ENCODE measurements at regions not wholly inside any gene's neighbourhood (a gene's known extent, or its start where the extent isn't known, plus 50 kb on each side); places are given as distances from the start of the nearest gene placed in this dataset.

DNA sequence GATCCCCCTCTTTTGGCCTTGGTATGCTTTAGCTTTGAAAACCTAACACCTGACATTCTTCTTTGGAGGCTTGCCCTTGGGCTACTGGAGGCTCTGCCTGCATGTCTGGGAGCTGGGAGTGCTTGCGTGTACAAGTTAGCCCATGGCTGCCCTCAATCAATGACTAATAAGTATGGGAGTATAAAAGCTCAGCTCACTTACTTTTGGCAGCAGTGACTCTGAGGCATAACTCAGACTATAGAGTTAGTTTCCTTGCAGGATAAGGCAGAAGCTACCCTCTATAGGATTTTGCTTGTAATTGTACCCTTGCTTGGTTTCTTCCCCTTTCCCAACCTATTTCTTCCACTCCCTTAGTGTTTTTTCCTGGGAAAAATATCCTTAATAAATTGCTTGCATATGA lies 247.9 kb downstream of the PPP1R2C start:
- DNase-seq: no peak
- Mint-ChIP-seq H3K4me3 (no peak overlapping the region), H3K9me3 (peaks cover 6% of the 10 kb centered on the region), H3K36me3 (ENCODE audit: low read depth) (no peaks in the 10 kb centered on the region), H3K27me3 (no peaks in the 10 kb centered on the region), H3K27ac (no peak overlapping the region), H3K4me1 (no peaks in the 10 kb centered on the region)
- ATAC-seq (ENCODE audit: low read depth): no peak
- CTCF ChIA-PET: no interaction called here
- POLR2A ChIA-PET: no interaction called here
- intact Hi-C loops (cut with micrococcal nuclease): no loop called here
- TF ChIP-seq, protein P1, sequence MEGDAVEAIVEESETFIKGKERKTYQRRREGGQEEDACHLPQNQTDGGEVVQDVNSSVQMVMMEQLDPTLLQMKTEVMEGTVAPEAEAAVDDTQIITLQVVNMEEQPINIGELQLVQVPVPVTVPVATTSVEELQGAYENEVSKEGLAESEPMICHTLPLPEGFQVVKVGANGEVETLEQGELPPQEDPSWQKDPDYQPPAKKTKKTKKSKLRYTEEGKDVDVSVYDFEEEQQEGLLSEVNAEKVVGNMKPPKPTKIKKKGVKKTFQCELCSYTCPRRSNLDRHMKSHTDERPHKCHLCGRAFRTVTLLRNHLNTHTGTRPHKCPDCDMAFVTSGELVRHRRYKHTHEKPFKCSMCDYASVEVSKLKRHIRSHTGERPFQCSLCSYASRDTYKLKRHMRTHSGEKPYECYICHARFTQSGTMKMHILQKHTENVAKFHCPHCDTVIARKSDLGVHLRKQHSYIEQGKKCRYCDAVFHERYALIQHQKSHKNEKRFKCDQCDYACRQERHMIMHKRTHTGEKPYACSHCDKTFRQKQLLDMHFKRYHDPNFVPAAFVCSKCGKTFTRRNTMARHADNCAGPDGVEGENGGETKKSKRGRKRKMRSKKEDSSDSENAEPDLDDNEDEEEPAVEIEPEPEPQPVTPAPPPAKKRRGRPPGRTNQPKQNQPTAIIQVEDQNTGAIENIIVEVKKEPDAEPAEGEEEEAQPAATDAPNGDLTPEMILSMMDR (IDR thresholded peaks at IDR 0.05): no peak

DNA sequence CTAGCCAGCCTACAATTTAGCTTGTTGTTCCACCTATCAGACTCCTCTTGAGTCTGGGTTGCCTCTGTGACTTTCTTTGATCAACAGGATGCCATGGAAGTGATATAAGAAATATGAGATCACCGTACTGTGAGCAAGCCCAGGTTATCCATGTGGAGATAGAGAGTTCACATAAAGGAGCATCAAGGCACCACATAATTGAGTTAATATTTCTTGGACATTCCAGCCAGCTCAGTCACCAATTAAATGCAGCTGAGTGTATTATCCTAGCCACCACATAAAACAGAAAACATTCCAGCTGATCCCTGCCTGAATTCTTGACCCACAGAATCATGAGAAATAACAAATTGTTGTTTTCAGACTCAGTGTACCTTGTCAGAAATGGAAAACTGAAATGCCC lies 253.6 kb downstream of the PPP1R2C start:
- Mint-ChIP-seq H3K4me1 (no peaks in the 10 kb centered on the region), H3K9me3 (peaks cover 6% of the 10 kb centered on the region), H3K4me3 (no peak overlapping the region), H3K27me3 (no peaks in the 10 kb centered on the region), H3K36me3 (ENCODE audit: low read depth) (no peaks in the 10 kb centered on the region), H3K27ac (no peak overlapping the region)
- TF ChIP-seq, protein P1 (IDR thresholded peaks at IDR 0.05): no peak
- no peak for ATAC-seq (ENCODE audit: low read depth)
- intact Hi-C loops (cut with micrococcal nuclease): no loop called here
- ChIA-PET CTCF (no interaction called here), POLR2A (no interaction called here)
- DNase-seq: no peak

DNA sequence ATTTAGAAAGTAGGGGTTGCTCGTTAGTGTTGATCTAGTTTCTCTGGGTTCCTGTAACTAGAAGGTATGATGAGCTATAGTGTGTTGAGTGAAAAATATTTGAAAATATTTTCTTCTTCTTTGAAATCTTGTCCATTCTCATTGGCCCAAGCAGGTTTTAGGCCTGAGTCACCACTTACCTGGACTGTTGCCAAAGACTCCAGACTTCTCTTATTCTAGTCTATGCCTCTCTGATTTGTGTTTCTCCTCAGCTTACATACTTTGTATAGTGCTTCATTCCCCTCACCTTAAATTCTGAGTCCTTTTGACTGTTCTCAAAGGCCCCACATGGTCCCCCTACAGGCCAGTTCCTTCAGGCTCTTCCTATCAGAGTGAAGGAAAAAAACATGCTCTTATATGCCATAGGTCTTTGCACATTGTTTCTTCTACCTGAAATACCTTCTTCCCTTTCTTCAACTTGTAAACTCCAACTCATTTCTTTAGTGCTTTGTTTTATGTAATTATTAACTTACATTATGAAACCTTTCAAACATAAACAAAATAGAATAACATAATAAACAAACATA lies 258.2 kb downstream of the PPP1R2C start:
- H3K27me3 Mint-ChIP-seq: no peaks in the 10 kb centered on the region
- no peaks in the 10 kb centered on the region for H3K4me1 Mint-ChIP-seq
- no peak overlapping the region for H3K4me3 Mint-ChIP-seq
- TF ChIP-seq, protein P1 (IDR thresholded peaks at IDR 0.05): no peak
- ATAC-seq (ENCODE audit: low read depth): no peak
- H3K9me3 Mint-ChIP-seq: no peaks in the 10 kb centered on the region
- ChIA-PET POLR2A (no interaction called here), CTCF (no interaction called here)
- no peaks in the 10 kb centered on the region for H3K36me3 Mint-ChIP-seq (ENCODE audit: low read depth)
- H3K27ac Mint-ChIP-seq: no peak overlapping the region
- intact Hi-C loops (cut with micrococcal nuclease): no loop called here
- no peak for DNase-seq

DNA sequence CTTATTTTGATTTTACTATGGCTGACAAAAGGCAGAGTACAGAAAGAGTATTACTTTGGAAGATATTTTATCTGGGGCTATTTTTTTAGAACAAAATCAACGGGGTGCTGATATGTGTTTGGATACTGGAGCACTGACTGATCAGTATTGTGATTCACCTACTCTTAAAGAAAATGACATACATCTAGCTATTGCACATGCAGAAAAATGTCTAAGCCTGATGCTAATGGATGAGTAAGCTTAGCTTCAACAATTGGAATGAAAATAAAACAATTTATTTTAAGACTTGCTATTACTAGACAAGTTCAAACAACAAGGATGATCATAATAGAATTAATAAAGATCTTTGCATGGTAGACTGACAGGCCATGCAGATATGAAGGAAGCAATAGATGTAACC lies 262.0 kb downstream of the PPP1R2C start:
- Mint-ChIP-seq H3K27me3 (no peaks in the 10 kb centered on the region), H3K27ac (no peak overlapping the region), H3K4me1 (no peaks in the 10 kb centered on the region), H3K36me3 (ENCODE audit: low read depth) (no peaks in the 10 kb centered on the region), H3K4me3 (no peak overlapping the region), H3K9me3 (no peaks in the 10 kb centered on the region)
- DNase-seq (no peak), ATAC-seq (ENCODE audit: low read depth) (no peak)
- CTCF ChIA-PET: no interaction called here
- POLR2A ChIA-PET: no interaction called here
- TF ChIP-seq, protein P1 (IDR thresholded peaks at IDR 0.05): no peak
- intact Hi-C loops (cut with micrococcal nuclease): no loop called here

DNA sequence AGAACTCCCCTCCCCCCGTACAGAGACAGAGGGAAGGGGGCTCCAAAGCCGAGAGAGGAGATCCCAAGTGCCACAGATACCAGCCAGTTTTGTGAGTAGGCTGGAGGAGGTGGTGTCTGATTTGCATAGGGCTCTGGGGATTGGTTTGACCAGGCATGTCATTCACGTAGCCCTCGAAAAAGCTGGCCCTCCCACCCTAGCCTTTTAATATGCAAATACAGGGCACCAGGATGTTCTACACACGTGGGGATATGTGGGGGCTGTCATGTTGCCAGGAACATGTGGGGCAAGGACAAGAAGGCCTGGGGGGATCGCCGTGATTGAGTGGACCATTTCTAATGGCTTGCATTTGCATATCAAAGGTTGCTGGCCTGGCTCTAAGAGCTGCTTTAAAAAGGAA lies 272.9 kb downstream of the PPP1R2C start:
- ChIA-PET CTCF (no interaction called here), POLR2A (no interaction called here)
- Mint-ChIP-seq H3K36me3 (ENCODE audit: low read depth) (no peaks in the 10 kb centered on the region), H3K9me3 (peaks cover 3% of the 10 kb centered on the region), H3K4me1 (peaks cover 6% of the 10 kb centered on the region), H3K27me3 (no peaks in the 10 kb centered on the region), H3K27ac (no peak overlapping the region), H3K4me3 (no peak overlapping the region)
- DNase-seq (no peak), ATAC-seq (ENCODE audit: low read depth) (no peak)
- intact Hi-C loops (cut with micrococcal nuclease): no loop called here
- TF ChIP-seq, protein P1 (IDR thresholded peaks at IDR 0.05): no peak
